ENCODE measurements at regions not wholly inside any gene's neighbourhood (a gene's known extent, or its start where the extent isn't known, plus 50 kb on each side); places are given as distances from the start of the nearest gene placed in this dataset.

DNA sequence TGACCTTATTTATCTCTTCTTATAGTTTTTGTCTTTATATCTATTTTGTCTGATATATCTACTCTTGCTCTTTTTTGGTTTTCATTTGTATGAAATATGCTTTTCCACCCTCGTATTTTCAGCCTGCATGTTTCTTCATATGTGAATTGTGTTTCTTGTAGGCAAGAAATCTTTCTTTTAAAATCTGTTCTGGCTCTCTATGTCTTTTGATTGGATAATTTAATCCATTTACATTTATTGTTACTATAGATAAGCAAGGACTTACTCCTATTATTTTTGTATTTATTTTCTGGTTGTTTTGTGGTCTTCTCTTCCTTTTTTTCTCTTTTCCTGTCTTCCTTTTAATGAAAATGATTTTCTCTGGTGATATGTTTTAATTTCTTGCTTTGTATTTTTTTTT is 403.1 kb downstream of the DCAF12L2 start:
- TF ChIP-seq, protein P1, sequence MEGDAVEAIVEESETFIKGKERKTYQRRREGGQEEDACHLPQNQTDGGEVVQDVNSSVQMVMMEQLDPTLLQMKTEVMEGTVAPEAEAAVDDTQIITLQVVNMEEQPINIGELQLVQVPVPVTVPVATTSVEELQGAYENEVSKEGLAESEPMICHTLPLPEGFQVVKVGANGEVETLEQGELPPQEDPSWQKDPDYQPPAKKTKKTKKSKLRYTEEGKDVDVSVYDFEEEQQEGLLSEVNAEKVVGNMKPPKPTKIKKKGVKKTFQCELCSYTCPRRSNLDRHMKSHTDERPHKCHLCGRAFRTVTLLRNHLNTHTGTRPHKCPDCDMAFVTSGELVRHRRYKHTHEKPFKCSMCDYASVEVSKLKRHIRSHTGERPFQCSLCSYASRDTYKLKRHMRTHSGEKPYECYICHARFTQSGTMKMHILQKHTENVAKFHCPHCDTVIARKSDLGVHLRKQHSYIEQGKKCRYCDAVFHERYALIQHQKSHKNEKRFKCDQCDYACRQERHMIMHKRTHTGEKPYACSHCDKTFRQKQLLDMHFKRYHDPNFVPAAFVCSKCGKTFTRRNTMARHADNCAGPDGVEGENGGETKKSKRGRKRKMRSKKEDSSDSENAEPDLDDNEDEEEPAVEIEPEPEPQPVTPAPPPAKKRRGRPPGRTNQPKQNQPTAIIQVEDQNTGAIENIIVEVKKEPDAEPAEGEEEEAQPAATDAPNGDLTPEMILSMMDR (IDR thresholded peaks at IDR 0.05) = no peak
- no peak for DNase-seq

DNA sequence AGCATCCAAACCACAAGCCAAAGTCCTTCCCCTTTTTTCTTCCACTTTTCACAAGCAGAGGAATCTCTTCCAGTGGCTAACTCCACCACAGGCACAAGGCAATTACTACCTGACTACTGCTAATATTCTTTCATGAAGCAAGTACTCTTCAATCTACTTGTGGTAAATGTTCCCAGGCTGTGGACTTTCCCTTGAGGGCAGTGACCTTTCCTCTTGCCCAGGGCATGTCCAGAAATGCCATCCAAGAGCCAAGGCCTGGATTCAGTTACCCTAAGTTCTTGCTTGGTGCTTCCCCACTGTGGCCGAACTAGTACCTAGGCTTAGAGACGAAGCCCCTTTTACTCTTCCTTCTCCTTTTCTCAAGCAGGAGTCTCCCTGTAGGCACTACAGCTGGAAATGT is 400.7 kb downstream of the DCAF12L2 start:
- no peaks in the 10 kb centered on the region for H3K4me1 ChIP-seq
- H3K27ac ChIP-seq = no peak overlapping the region
- H3K9me3 ChIP-seq = peaks cover 0 to 6% (median 5%) of the 10 kb centered on the region in 3 donors
- no peaks in the 10 kb centered on the region for H3K27me3 ChIP-seq
- intact Hi-C loops (cut with DNase I; ENCODE audit: low total_unique reads) = no loop called here
- TF ChIP-seq, protein P1 (IDR thresholded peaks at IDR 0.05) = no peak
- H3K4me3 ChIP-seq = no peak overlapping the region
- no peaks in the 10 kb centered on the region for H3K36me3 ChIP-seq
- DNase-seq = no peak

More for the DNA sequence above, 403.1 kb downstream of the DCAF12L2 start:
- Histone ChIP-seq H3K9me3 (peaks cover 0 to 6% (median 5%) of the 10 kb centered on the region in 3 donors), H3K27ac (no peak overlapping the region), H3K27me3 (no peaks in the 10 kb centered on the region), H3K4me3 (no peak overlapping the region), H3K4me1 (no peaks in the 10 kb centered on the region), H3K36me3 (no peaks in the 10 kb centered on the region)
- intact Hi-C loops (cut with DNase I; ENCODE audit: low total_unique reads) = no loop called here

DNA sequence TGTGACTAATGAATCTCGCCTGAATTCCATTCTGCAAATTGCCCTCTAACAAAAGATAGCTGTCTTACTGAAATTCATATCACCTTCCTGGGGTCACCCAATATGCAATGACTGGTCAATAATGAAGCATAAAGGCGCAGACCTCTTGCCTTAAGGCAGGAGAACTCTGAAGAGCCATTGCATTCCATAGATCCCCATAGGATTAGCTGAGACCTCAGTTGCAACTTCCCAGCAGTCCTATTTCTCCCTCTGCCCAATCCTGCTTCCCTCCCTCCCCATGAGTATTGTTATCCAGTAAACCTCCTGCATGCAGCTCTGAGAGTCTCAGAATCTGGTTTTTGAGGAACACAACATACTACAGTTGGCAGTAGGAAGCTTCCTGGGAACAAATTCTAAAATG is 396.5 kb downstream of the DCAF12L2 start:
- TF ChIP-seq, protein P1 (IDR thresholded peaks at IDR 0.05) = no peak
- Histone ChIP-seq H3K27me3 (no peaks in the 10 kb centered on the region), H3K27ac (no peak overlapping the region), H3K9me3 (no peaks in the 10 kb centered on the region), H3K36me3 (no peaks in the 10 kb centered on the region), H3K4me1 (no peaks in the 10 kb centered on the region), H3K4me3 (no peak overlapping the region)
- intact Hi-C loops (cut with DNase I; ENCODE audit: low total_unique reads) = no loop called here
- DNase-seq = no peak

DNA sequence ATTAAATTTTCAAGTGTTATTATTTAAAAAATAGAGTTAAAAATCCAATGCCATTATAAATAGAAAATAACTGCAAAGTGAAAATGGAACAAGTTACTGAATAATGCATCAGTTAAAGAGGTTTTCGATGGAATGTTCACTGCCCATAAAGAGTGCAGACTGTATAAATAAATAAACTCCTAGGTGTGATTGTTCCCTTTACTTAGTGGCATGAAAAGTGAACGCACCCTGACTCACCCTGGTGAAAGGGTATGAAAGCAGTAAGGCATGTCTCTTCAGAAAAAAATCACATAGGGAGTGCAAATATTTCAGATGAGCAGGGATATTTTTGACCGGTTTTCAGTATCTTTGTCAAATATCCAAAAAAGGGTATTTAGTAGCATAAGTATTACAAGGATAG is 387.8 kb downstream of the DCAF12L2 start:
- Histone ChIP-seq H3K4me3 (no peak overlapping the region), H3K36me3 (no peaks in the 10 kb centered on the region), H3K9me3 (no peaks in the 10 kb centered on the region), H3K4me1 (no peaks in the 10 kb centered on the region), H3K27me3 (no peaks in the 10 kb centered on the region), H3K27ac (no peak overlapping the region)
- intact Hi-C loops (cut with DNase I; ENCODE audit: low total_unique reads) = no loop called here
- DNase-seq = no peak
- TF ChIP-seq, protein P1 (IDR thresholded peaks at IDR 0.05) = no peak

DNA sequence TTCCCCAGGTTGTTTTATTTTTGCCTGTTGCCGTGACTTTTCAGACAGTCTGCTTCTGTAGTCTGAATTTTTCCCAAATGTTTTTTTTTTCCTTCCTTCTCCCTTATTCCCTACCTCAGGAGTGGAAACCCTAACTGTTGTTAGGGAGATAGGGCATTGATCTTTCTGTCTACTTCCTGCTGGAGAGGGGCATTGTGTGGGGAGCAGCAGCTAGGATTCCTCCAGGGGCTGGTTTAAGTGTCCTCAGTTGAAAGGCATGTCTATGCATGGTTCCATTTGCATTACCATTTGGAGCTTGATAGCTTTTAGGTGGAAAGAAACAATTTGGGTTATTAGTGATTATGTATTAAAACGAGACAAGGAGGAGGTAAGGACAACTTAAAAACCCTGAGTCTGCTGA is 383.9 kb downstream of the DCAF12L2 start:
- H3K27me3 ChIP-seq = no peaks in the 10 kb centered on the region
- no peaks in the 10 kb centered on the region for H3K4me1 ChIP-seq
- H3K9me3 ChIP-seq = no peaks in the 10 kb centered on the region
- DNase-seq = no peak
- TF ChIP-seq, protein P1 (IDR thresholded peaks at IDR 0.05) = no peak
- H3K36me3 ChIP-seq = no peaks in the 10 kb centered on the region
- H3K27ac ChIP-seq = no peak overlapping the region
- intact Hi-C loops (cut with DNase I; ENCODE audit: low total_unique reads) = no loop called here
- no peak overlapping the region for H3K4me3 ChIP-seq

DNA sequence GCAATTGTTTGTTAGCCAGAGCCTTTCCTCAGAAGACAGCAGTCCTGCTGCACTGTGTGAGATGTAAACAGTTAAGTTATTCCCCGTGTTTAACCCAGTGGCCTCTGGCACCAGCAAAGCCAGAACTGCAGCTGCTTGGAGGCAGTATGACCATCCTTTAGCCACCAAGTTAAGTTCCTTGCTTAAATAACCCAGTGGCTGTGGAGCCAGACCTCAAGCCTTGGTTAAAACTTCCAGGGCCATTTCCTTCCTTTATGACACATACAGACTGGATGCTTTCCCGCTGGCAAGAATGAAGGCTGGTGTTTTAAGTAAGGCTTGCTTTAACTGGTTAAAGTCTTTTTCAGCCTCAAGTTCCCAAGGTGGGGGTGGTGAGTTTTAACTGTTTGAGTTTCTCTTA is 379.8 kb downstream of the DCAF12L2 start:
- no peak overlapping the region for H3K4me3 ChIP-seq
- H3K36me3 ChIP-seq = no peaks in the 10 kb centered on the region
- no peaks in the 10 kb centered on the region for H3K27me3 ChIP-seq
- H3K27ac ChIP-seq = no peak overlapping the region
- DNase-seq = no peak
- H3K4me1 ChIP-seq = no peaks in the 10 kb centered on the region
- intact Hi-C loops (cut with DNase I; ENCODE audit: low total_unique reads) = no loop called here
- no peaks in the 10 kb centered on the region for H3K9me3 ChIP-seq
- TF ChIP-seq, protein P1 (IDR thresholded peaks at IDR 0.05) = no peak

Measured in tibial artery (tissue), 4 donors.